Loucy (cell line): ENCODE measurements at regions not wholly inside any gene's neighbourhood (a gene's known extent, or its start where the extent isn't known, plus 50 kb on each side); places are given as distances from the start of the nearest gene placed in this dataset.

ENCODE experiments used
- H2AFZ ChIP-seq: fragments of 200-600 bp; sonication (generic); 2 replicates; pipeline ENCODE4 v1.6.0; 2016; ENCODE audit warnings: antibody characterized with exemption, mild to moderate bottlenecking, low read length, moderate library complexity
- H3F3A ChIP-seq: fragments of 200-600 bp; 2 replicates; pipeline ENCODE4 v1.6.0; 2016; ENCODE audit warnings: antibody characterized with exemption, low read depth, mild to moderate bottlenecking
- H3K27me3 ChIP-seq: fragments of 200-600 bp; sonication (generic); 2 replicates; pipeline ENCODE4 v1.6.1; 2014; ENCODE audit warnings: low read length, mild to moderate bottlenecking; ENCODE audit not compliant: insufficient read depth, poor library complexity, severe bottlenecking
- H3K36me3 ChIP-seq: fragments of 200-600 bp; sonication (generic); 2 replicates; pipeline ENCODE4 v1.6.1; 2016; ENCODE audit warnings: low read length; ENCODE audit not compliant: insufficient read depth
- H3K4me1 ChIP-seq: fragments of 200-600 bp; sonication (generic); 2 replicates; pipeline ENCODE4 v1.5.1; 2014; ENCODE audit warnings: low read length, mild to moderate bottlenecking; ENCODE audit not compliant: insufficient read depth, poor library complexity, severe bottlenecking
- H3K4me2 ChIP-seq: fragments of 200-600 bp; sonication (generic); 2 replicates; pipeline ENCODE4 v1.6.0; 2014; ENCODE audit warnings: antibody characterized with exemption, low read length, low read depth, mild to moderate bottlenecking; ENCODE audit not compliant: poor library complexity, severe bottlenecking
- H3K4me3 ChIP-seq: fragments of 200-600 bp; sonication (generic); 2 replicates; pipeline ENCODE4 v1.5.1; 2014; ENCODE audit warnings: low read length, mild to moderate bottlenecking, mixed read lengths; ENCODE audit not compliant: poor library complexity, severe bottlenecking
- H3K79me2 ChIP-seq: fragments of 200-600 bp; sonication (generic); 2 replicates; pipeline ENCODE4 v1.6.1; 2014; ENCODE audit warnings: low read length; ENCODE audit not compliant: insufficient read depth
- H3K9ac ChIP-seq: fragments of 200-600 bp; sonication (generic); 2 replicates; pipeline ENCODE4 v1.6.0; 2014; ENCODE audit warnings: mild to moderate bottlenecking, low read depth, low read length, moderate library complexity; ENCODE audit not compliant: poor library complexity, severe bottlenecking
- H3K9me2 ChIP-seq: fragments of 200-600 bp; sonication (generic); replicated peaks from 2 replicates; pipeline ENCODE4 v1.6.1; 2016; ENCODE audit warnings: low read depth, low read length, mixed read lengths
- H3K9me3 ChIP-seq: fragments of 200-600 bp; sonication (generic); 2 replicates; pipeline ENCODE4 v1.6.1; 2014; ENCODE audit warnings: mild to moderate bottlenecking, antibody characterized with exemption, low read length, low read depth; ENCODE audit not compliant: insufficient read depth
- H4K20me1 ChIP-seq: fragments of 200-600 bp; sonication (generic); 2 replicates; pipeline ENCODE4 v1.6.0; 2014; ENCODE audit warnings: antibody characterized with exemption, low read length, mild to moderate bottlenecking; ENCODE audit not compliant: insufficient read depth, poor library complexity, severe bottlenecking
- EZH2phosphoT487 ChIP-seq: fragments of 200-600 bp; IDR thresholded peaks from 2 replicates; pipeline ENCODE4 v1.6.1; 2018; ENCODE audit warnings: antibody characterized with exemption, mild to moderate bottlenecking, moderate library complexity, borderline replicate concordance
- TF ChIP-seq, protein P1 (sequence below): fragments of 200-600 bp; sonication (generic); conservative IDR thresholded peaks from 2 replicates; pipeline ENCODE4 v1.5.1; 2014; ENCODE audit warnings: mild to moderate bottlenecking, antibody characterized with exemption, low read length

DNA sequence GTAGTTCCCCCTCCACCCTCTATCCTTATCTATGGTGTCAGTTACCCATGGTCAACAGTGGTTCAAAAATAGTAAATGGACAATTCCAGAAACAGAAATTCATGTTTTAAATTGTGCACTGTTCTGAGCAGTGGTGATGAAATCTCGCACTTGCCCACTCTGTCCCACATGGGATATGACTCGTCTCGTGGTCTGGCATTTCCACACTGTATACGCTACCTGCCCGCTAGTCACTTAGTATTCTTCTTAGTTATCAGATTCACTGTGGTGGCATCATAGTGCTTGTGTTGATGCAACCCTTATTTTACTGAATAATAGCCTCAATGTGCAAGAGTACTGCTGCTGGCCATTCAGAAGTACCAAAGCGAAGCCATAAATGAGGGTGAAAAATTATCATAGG lies 507.0 kb downstream of the SNAPC1 start:
- TF ChIP-seq, protein P1, sequence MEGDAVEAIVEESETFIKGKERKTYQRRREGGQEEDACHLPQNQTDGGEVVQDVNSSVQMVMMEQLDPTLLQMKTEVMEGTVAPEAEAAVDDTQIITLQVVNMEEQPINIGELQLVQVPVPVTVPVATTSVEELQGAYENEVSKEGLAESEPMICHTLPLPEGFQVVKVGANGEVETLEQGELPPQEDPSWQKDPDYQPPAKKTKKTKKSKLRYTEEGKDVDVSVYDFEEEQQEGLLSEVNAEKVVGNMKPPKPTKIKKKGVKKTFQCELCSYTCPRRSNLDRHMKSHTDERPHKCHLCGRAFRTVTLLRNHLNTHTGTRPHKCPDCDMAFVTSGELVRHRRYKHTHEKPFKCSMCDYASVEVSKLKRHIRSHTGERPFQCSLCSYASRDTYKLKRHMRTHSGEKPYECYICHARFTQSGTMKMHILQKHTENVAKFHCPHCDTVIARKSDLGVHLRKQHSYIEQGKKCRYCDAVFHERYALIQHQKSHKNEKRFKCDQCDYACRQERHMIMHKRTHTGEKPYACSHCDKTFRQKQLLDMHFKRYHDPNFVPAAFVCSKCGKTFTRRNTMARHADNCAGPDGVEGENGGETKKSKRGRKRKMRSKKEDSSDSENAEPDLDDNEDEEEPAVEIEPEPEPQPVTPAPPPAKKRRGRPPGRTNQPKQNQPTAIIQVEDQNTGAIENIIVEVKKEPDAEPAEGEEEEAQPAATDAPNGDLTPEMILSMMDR: no peak
- TF ChIP-seq EZH2phosphoT487: no peak
- no peaks in the 10 kb centered on the region for H4K20me1 ChIP-seq
- H3K36me3 ChIP-seq: no peaks in the 10 kb centered on the region
- no peaks in the 10 kb centered on the region for H3K9me2 ChIP-seq
- no peak overlapping the region for H2AFZ ChIP-seq
- H3K4me2 ChIP-seq: no peak overlapping the region
- no peak overlapping the region for H3K9ac ChIP-seq
- H3F3A ChIP-seq: no peaks in the 10 kb centered on the region
- no peaks in the 10 kb centered on the region for H3K79me2 ChIP-seq
- H3K4me3 ChIP-seq: no peak overlapping the region
- no peaks in the 10 kb centered on the region for H3K9me3 ChIP-seq
- no peaks in the 10 kb centered on the region for H3K4me1 ChIP-seq
- H3K27me3 ChIP-seq: no peaks in the 10 kb centered on the region

DNA sequence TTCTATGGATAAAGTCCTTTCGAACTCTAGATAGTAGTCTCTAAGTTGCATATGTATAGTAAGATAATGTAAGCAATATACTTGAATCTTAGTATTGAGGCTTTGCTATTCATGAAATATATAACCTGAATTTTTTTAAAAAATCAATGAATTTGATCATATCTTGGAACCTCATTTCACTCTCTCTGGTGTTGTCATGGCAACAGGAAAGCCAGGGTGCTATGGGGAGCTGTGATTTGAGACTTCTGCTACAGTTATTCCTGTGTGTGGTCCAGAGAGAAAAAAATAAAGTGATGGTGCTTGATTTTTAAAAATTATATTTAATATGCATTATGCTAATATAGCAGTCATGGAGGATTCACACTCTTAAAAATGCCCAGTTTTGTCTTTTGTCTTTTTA lies 508.0 kb downstream of the SNAPC1 start:
- H3K9ac ChIP-seq: no peak overlapping the region
- no peaks in the 10 kb centered on the region for H3K36me3 ChIP-seq
- no peaks in the 10 kb centered on the region for H3F3A ChIP-seq
- no peaks in the 10 kb centered on the region for H3K9me2 ChIP-seq
- no peaks in the 10 kb centered on the region for H3K79me2 ChIP-seq
- H3K4me3 ChIP-seq: no peak overlapping the region
- no peaks in the 10 kb centered on the region for H3K4me1 ChIP-seq
- no peaks in the 10 kb centered on the region for H3K9me3 ChIP-seq
- TF ChIP-seq, protein P1: no peak
- TF ChIP-seq EZH2phosphoT487: no peak
- H3K4me2 ChIP-seq: no peak overlapping the region
- no peaks in the 10 kb centered on the region for H3K27me3 ChIP-seq
- H2AFZ ChIP-seq: no peak overlapping the region
- H4K20me1 ChIP-seq: no peaks in the 10 kb centered on the region

DNA sequence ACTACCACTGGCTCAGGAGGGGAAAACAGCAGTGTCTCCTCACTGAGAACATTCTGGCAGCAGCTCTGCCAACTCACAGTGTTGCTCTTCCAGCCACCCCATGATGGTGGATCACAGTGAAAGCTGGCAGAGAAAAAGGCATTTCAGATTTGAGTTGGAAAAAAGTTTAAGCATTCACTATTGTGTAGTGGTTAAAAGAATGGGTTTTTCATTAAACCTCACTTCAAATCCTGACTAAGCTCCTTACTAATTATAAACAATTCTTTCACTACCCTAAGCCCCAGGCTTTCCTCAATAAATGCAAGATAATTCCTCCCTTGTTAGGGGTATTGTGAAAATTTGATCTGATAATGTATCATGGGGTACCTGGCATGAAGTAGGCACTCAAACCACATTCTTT lies 518.1 kb downstream of the SNAPC1 start:
- Histone ChIP-seq H3K4me2 (no peak overlapping the region), H4K20me1 (no peaks in the 10 kb centered on the region), H3K27me3 (no peaks in the 10 kb centered on the region), H3K9me2 (no peaks in the 10 kb centered on the region), H3F3A (no peaks in the 10 kb centered on the region), H3K9ac (no peak overlapping the region), H3K4me1 (no peaks in the 10 kb centered on the region), H2AFZ (no peak overlapping the region), H3K36me3 (no peaks in the 10 kb centered on the region), H3K4me3 (no peak overlapping the region), H3K79me2 (no peaks in the 10 kb centered on the region), H3K9me3 (no peaks in the 10 kb centered on the region)
- TF ChIP-seq, protein P1: no peak
- TF ChIP-seq EZH2phosphoT487: no peak
